NCI-H345 (cell line): ENCODE measurements at regions not wholly inside any gene's neighbourhood (a gene's known extent, or its start where the extent isn't known, plus 50 kb on each side); places are given as distances from the start of the nearest gene placed in this dataset.

Source experiments
- DNase-seq: peaks from one replicate; lab custom pipeline; 2025; lab: John Stamatoyannopoulos, UW

GRCh38 chr21:41689289-41689583 lies 77.6 kb downstream of the RIPK4 start:
- no peak for DNase-seq

GRCh38 chr21:41687633-41688032 lies 79.2 kb downstream of the RIPK4 start:
- DNase-seq: no peak

- no peak for DNase-seq
Measured at GRCh38 chr21:41686664-41687063, 80.2 kb downstream of the RIPK4 start.

- no peak for DNase-seq
Measured at GRCh38 chr21:41685511-41686149, 81.2 kb downstream of the RIPK4 start.

GRCh38 chr21:41684381-41685245 lies 82.2 kb downstream of the RIPK4 start:
- no peak for DNase-seq

- no peak for DNase-seq
Measured at GRCh38 chr21:41683815-41684214, 83.0 kb downstream of the RIPK4 start.

GRCh38 chr21:41682719-41683179 lies 84.1 kb downstream of the RIPK4 start:
- DNase-seq: no peak

GRCh38 chr21:41681939-41682718 lies 84.7 kb downstream of the RIPK4 start:
- no peak for DNase-seq

GRCh38 chr21:41681348-41681801 lies 85.5 kb downstream of the RIPK4 start:
- no peak for DNase-seq

- DNase-seq: peak; percentile 80
Measured at GRCh38 chr21:41680444-41681347, 86.2 kb downstream of the RIPK4 start.

GRCh38 chr21:41678924-41679318 lies 87.9 kb downstream of the RIPK4 start:
- peak; percentile 57 for DNase-seq

GRCh38 chr21:41678016-41678923 lies 88.6 kb downstream of the RIPK4 start:
- DNase-seq: peak; percentile 78

GRCh38 chr21:41677671-41678015 lies 89.2 kb downstream of the RIPK4 start:
- peak; percentile 16 for DNase-seq

GRCh38 chr21:41676198-41676597 lies 90.7 kb downstream of the RIPK4 start:
- DNase-seq: no peak

- DNase-seq: no peak
Measured at GRCh38 chr21:41675574-41675973, 91.3 kb downstream of the RIPK4 start.

- DNase-seq: no peak
Measured at GRCh38 chr21:41674402-41674801, 92.5 kb downstream of the RIPK4 start.

- DNase-seq: no peak
Measured at GRCh38 chr21:41673596-41674335, 93.1 kb downstream of the RIPK4 start.

GRCh38 chr21:41673071-41673470 lies 93.8 kb downstream of the RIPK4 start:
- DNase-seq: no peak

GRCh38 chr21:41672543-41672915 lies 94.3 kb downstream of the RIPK4 start:
- DNase-seq: no peak
